Spinal cord (tissue), 9 donors: ENCODE measurements at regions not wholly inside any gene's neighbourhood (a gene's known extent, or its start where the extent isn't known, plus 50 kb on each side); places are given as distances from the start of the nearest gene placed in this dataset.

Source experiments
- DNase-seq, 6 donors: peaks; one replicate each; pipeline versions ENCODE4 v3.0.0 to v3.0.0-alpha.2; 2013 to 2015; ENCODE audit warnings: low spot score in 6 of 6, low read depth in 4 of 6
- H3K27ac ChIP-seq: one replicate; pipeline ENCODE4 v1.5.1; 2013; ENCODE audit warnings: low read depth, low read length, control low read depth
- H3K27me3 ChIP-seq: one replicate; pipeline ENCODE4 v1.6.1; 2013; ENCODE audit warnings: low read length; ENCODE audit not compliant: control insufficient read depth, insufficient read depth
- H3K36me3 ChIP-seq: one replicate; pipeline ENCODE4 v1.6.1; 2013; ENCODE audit warnings: low read length; ENCODE audit not compliant: control insufficient read depth, insufficient read depth
- H3K4me1 ChIP-seq: one replicate; pipeline ENCODE4 v1.6.1; 2013; ENCODE audit warnings: low read length; ENCODE audit not compliant: control insufficient read depth, insufficient read depth
- H3K4me3 ChIP-seq: one replicate; pipeline ENCODE4 v1.5.1; 2013; ENCODE audit warnings: low read depth, low read length, control low read depth
- H3K9me3 ChIP-seq: one replicate; pipeline ENCODE4 v1.6.1; 2013; ENCODE audit warnings: low read length; ENCODE audit not compliant: control insufficient read depth, insufficient read depth
- WGBS: methylation state at CpG from one replicate; pipeline ENCODE4 v1.1.5; 2013; ENCODE audit warnings: missing lambda C conversion rate; ENCODE audit not compliant: insufficient coverage; 5-methylcytosine and 5-hydroxymethylcytosine counted together
- donor health status: healthy.

DNA sequence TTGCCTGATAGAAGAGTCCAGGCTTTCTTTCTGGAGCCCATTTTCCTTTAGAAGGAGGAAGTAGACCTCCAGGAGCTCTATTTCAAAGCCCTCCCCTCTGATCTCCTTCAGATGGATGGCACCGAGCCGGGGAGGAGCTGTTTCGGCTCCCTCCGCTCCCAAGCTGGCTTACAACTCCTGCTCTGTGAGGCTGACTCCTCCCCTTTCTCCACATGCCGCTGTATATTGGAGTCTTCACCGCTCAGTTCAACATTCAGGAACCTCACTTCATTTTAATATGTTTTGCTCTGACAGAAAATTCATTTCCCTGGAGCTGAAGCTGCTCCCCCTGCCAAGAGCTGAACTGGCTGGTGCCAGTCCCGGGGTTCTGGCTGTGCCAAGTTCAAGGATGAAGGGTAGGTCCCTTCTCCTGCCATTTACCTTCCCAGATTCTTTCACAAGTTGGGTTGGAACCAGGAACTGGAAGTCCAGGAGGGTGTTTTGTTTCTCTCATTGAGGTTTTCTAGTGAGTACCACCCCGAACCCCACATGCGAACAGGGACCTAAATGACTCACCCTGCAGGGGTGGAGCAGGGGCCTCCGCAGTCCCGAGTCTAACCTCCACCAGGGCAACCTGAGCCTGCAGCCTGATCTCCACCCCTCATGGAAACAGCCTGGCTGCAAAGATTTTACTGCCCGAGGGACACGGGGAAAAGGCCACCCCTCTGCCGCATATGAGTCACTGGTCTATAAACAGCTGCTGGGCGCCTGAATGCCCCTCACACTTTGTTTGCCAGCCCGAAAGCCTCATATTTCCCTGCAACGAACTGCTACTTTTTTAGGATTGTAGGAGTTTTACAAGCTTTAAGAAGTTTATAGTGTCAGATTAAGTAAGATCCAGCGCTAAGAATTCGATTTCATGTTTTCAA lies 68.6 kb upstream of the FOXA2 start:
- Histone ChIP-seq H3K4me3 (no peak overlapping the region), H3K9me3 (no peaks in the 10 kb centered on the region), H3K36me3 (no peaks in the 10 kb centered on the region), H3K4me1 (peaks cover 5% of the 10 kb centered on the region), H3K27ac (no peak overlapping the region), H3K27me3 (peaks cover 8% of the 10 kb centered on the region)
- WGBS, result 31% methylated on average over 15 of the region's 19 CpGs
- DNase-seq, result peak in 2 of 6 donors; percentile 30 to 52

DNA sequence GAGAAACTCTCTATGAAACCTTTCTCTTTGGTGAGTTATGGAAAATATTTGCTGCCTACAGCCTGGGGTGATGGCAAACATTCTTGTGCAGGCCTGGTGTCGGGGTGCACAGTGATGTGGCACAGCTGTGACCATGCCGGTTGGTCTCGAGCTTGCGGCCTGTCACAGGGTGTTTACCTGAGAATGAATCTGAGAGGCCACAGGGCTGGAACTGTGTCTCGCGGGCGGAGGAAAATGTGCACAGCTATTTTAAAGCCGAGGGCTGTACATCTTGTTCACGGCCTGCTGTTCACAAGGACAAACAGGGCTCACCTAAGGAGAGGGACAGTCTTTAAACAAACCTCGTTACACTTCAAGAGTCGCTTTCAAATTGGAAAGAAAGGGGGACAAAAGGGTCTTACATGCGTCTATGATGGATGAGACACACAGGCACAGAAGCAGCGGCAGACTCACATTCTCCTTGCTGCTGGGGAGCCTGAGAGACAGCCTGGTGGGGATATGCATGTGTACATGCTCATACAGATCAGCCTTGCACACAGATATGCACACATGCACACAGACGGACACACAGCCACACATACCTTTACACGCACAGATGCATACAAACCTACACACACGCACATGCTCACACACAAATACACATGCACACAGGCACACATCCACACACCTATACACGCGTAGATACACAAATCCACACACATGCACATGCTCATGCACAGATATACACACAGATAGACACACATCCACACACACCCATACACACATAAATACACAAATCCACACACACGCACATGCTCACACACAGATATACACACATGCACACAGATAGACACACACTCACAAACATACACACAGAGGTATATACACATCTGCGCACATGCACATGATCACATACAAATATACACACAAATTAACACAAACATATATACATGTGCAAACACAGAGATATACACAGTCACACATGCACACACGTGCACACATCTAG lies 69.6 kb upstream of the FOXA2 start:
- Histone ChIP-seq H3K9me3 (no peaks in the 10 kb centered on the region), H3K27ac (no peak overlapping the region), H3K36me3 (no peaks in the 10 kb centered on the region), H3K4me3 (no peak overlapping the region), H3K4me1 (peaks cover 5% of the 10 kb centered on the region), H3K27me3 (peaks cover 8% of the 10 kb centered on the region)
- DNase-seq, result peak in 1 of 6 donors; percentile 28
- WGBS, result 63% methylated on average over 20 of the region's 21 CpGs

DNA sequence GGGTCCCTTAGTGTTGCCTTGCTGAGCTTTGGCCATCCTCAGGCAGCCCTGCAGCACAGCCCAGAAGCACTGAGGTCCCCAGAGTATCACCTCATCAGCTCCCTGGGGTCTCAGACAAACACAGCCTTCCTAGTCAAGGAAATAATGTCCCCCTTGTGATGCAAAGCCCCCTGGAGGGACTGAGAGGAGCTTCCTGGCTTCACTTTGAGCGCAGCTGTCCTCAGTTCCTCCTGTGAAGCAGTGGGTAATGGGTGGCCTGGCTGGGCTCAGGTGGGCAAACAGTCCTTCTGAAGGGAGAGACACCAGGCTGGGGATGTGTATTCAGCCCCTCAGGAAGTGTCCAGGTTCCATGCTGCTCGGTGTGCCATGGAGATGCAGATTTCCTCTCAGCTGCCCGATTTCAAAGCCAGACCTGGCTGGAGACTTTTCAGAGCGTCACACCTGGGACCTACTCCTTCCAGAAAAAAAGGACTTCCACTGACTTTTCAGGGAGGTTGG lies 79.2 kb upstream of the FOXA2 start:
- H3K27ac ChIP-seq, result no peak overlapping the region
- WGBS, result 16% methylated on average over 4 of the region's 4 CpGs
- no peak for DNase-seq
- no peaks in the 10 kb centered on the region for H3K36me3 ChIP-seq
- H3K4me3 ChIP-seq, result no peak overlapping the region
- H3K9me3 ChIP-seq, result no peaks in the 10 kb centered on the region
- no peaks in the 10 kb centered on the region for H3K4me1 ChIP-seq
- peaks cover 2% of the 10 kb centered on the region for H3K27me3 ChIP-seq

DNA sequence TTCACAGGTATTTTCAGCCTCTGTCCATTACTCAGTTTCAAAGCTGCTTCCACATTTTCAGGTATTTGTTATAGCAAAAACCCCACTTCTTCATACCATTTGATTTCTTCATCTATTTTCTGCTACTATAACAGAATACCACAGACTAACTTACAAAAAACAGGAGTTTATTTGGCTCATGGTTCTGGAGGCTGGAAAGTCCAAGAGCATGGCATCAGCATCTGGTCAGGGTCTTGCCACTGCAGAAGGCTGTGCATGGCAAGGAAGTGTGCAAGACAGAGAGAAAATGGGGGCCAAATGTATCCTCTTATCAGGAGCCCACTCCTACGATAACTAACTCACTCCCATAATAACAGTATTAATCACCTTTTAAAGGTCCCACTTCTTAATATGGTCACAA lies 82.8 kb upstream of the FOXA2 start:
- WGBS, result no CpG with 5 or more reads among the region's 1 CpG
- peaks cover 2% of the 10 kb centered on the region for H3K9me3 ChIP-seq
- H3K36me3 ChIP-seq, result no peaks in the 10 kb centered on the region
- H3K4me3 ChIP-seq, result no peak overlapping the region
- H3K27me3 ChIP-seq, result peaks cover 2% of the 10 kb centered on the region
- no peak for DNase-seq
- no peak overlapping the region for H3K27ac ChIP-seq
- H3K4me1 ChIP-seq, result no peaks in the 10 kb centered on the region

DNA sequence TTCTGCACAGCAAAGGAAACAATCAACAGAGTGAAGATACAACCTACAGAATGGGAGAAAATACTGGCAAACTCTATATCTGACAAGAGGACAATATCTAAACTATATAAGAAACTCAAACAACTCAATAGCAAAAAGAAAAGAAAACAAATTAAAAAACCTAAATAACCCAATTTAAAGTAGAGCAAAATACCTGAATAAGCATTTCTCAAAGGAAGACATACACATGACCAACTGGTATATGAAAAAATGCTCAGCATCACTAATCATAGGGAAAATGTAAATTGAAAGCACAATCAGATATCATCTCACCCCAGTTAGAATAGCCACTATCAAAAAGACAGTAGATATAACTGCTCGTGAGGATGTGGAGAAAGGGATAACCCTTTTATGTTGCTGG lies 87.8 kb upstream of the FOXA2 start:
- Histone ChIP-seq H3K9me3 (peaks cover 2% of the 10 kb centered on the region), H3K4me3 (no peak overlapping the region), H3K4me1 (no peaks in the 10 kb centered on the region), H3K27me3 (no peaks in the 10 kb centered on the region), H3K27ac (no peak overlapping the region), H3K36me3 (no peaks in the 10 kb centered on the region)
- no peak for DNase-seq
- no CpG with 5 or more reads among the region's 1 CpG for WGBS

DNA sequence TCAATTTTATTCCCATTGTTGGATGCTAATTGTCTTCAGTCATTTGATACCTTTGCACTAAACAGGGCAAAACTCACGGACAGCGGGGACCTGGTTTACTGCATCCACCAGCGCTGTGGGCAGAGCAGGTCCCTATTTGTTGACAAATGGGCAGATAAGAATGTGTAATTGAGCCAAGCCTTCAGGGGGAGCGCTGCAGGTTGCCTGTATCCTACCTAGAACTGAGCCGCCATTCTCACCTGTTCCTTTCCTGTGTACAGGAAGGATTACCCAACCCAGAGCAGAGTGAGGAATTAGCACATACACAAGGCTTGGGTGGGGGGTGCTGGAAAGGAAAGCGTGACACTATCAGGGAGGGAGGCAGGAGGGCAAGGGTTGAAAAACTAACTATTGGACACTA lies 89.1 kb upstream of the FOXA2 start:
- 95% methylated on average over 4 of the region's 6 CpGs for WGBS
- no peaks in the 10 kb centered on the region for H3K36me3 ChIP-seq
- H3K4me1 ChIP-seq, result no peaks in the 10 kb centered on the region
- no peaks in the 10 kb centered on the region for H3K27me3 ChIP-seq
- H3K9me3 ChIP-seq, result peaks cover 2% of the 10 kb centered on the region
- no peak overlapping the region for H3K4me3 ChIP-seq
- no peak for DNase-seq
- H3K27ac ChIP-seq, result no peak overlapping the region

DNA sequence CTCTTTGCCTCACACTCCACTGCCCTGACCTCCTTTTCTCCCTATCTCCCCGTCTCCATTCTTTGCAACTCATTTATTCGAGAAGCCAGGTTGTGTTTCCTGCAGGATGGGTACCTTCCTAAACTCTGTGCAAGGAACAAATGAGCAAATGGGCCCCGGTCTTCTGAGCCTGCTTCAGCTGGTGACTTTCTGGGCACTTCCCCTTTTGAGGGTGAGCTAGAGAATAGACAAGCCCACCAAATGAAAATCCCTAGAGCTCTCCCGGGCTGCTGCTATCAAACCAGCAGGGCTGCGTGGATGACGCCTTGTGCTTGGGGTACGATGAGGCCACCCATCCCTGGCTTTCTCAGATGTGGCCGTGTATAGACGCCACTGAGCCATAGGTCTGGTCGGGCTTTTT lies 91.0 kb upstream of the FOXA2 start:
- Histone ChIP-seq H3K27me3 (no peaks in the 10 kb centered on the region), H3K9me3 (peaks cover 2% of the 10 kb centered on the region), H3K27ac (no peak overlapping the region), H3K4me3 (no peak overlapping the region), H3K36me3 (no peaks in the 10 kb centered on the region), H3K4me1 (no peaks in the 10 kb centered on the region)
- DNase-seq, result no peak
- 85% methylated on average over 10 of the region's 10 CpGs for WGBS

DNA sequence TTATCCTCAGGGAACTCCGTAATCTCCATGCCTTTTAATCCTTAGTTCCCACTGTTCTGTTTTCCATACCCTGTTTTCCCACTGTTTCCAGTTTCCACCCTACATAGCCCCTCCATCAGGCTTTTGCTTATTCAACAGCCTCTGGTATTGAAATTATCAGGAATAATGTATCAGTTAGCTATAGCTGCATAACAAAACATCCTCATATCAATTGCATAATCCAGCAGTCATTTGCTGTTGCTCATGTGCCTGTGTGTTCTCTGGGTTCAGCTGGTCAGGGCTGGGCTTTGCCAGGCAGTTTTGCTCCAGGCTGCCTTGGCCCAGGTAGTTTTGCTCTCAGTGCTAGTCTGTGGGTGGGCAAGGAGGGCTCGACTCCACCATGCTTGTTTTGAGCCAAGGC lies 94.3 kb upstream of the FOXA2 start:
- H3K27ac ChIP-seq, result no peak overlapping the region
- H3K4me1 ChIP-seq, result no peaks in the 10 kb centered on the region
- H3K27me3 ChIP-seq, result peaks cover 2% of the 10 kb centered on the region
- H3K9me3 ChIP-seq, result no peaks in the 10 kb centered on the region
- no peaks in the 10 kb centered on the region for H3K36me3 ChIP-seq
- no peak for DNase-seq
- 100% methylated on average over 1 of the region's 2 CpGs for WGBS
- no peak overlapping the region for H3K4me3 ChIP-seq

DNA sequence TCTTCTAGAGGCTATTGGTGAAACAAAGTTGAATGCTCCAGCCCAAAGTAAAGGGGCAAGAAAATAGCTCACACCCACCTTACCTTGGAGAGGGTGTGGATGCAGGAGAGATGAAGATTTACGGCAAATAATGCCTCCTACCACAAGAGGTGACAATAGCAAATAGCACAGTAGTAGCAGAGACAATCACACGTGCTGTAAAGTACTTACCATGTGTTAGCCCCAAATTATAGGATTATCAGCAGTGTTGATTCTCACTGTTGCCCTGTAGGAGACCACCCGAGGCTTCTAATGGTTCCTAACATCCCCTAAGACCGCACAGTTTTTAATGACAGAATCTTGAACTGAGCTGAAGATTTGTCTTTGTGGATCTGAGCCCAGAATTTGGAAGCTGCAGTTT lies 94.8 kb upstream of the FOXA2 start:
- Histone ChIP-seq H3K4me1 (no peaks in the 10 kb centered on the region), H3K27me3 (peaks cover 2% of the 10 kb centered on the region), H3K4me3 (no peak overlapping the region), H3K9me3 (no peaks in the 10 kb centered on the region), H3K36me3 (no peaks in the 10 kb centered on the region), H3K27ac (no peak overlapping the region)
- no peak for DNase-seq
- 43% methylated on average over 3 of the region's 4 CpGs for WGBS
